ENCODE measurements at regions not wholly inside any gene's neighbourhood (a gene's known extent, or its start where the extent isn't known, plus 50 kb on each side); places are given as distances from the start of the nearest gene placed in this dataset.
"Not testable (repeated sequence)": the region's sequence is repeated elsewhere in the genome, so short reads cannot be mapped to it uniquely, and the experiment has no call there.

DNA sequence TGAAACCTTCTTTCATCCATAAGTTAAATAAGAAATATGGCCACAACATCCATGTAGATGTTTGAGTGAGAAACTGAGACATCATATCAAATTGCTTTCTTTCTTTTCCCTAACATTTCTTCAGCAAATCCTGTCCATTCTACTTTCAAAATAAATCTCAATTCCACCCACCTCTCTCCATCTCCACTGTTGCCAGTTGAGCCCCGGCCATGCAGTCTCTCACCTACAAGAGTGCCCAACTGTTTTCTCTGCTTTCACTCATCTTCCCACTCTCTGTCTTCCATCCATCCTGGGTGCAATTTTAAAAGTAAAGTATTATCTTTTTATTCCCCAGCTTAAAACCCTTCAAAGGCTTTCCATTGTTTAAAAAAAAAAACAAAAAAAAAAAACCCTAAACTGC is 260.4 kb downstream of the DEPDC1B start:
- DNase-seq = no peak

DNA sequence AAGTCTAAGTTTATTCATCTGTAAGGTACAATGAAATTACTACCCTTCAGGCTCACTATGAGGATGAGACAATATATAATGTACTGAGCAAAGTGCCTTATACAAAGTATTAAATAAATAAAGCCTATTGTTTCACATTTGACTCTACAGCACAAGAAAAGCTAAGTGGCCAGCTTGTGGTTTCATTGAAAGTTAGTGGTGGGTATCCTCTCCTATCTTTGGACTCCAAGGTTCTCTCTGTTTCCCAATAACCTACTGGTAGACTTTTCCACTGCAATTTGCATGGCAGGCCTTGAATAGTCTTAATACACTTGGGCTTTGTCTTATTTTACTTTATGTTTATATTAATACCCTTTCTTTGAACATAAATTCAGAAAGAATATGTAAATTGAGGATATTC is 262.7 kb downstream of the DEPDC1B start:
- DNase-seq = no peak

DNA sequence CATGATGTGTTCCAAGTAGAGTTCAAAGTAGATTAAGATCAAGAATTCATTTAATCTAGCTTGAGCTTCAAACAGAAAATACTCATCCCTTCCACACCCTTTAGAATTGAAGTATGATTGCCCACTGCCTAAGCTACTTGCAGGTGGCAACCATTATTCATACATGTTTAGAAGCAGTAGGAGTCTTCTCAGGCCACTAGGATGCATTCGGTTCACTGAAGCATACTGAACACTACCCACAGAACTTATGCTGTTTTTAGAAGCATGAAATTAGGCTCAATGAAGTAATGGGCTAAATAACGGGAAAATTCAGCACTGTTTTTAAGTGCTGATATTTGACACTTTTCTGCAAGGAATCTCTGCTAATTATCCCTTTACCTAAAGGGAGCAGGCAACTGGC is 263.4 kb downstream of the DEPDC1B start:
- no peak for DNase-seq

DNA sequence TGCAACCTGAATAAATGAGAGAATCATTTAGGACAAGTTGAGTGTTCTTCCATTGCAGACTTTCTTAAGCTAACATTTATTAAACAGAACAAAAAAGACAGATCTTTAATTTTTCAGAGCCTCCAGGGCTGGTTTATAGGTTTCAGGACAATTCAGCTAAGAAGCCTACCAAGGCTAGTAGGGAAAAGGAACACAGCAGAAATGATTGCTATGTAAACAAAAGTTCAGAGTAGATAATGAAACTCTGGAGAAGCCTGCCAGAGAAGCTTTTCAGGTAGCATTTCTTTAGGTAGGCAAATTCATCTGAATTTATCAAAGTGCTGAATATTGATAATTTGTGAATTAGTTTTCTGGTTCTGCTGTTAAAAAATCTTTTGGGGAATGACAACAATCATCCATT is 264.2 kb downstream of the DEPDC1B start:
- DNase-seq = no peak

DNA sequence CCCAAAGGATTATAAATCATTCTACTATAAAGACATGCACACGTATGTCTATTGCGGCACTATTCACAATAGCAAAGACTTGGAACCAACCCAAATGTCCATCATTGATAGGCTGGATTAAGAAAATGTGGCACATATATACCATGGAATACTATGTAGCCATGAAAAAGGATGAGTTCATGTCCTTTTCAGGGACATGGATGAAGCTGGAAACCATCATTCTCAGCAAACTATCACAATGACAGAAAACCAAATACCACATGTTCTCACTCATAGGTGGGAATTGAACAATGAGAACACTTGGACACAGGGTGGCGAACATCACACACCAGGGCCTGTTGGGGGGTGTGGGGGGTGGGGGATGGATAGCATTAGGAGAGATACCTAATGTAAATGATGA is 273.8 kb downstream of the DEPDC1B start:
- not testable (repeated sequence) for DNase-seq

DNA sequence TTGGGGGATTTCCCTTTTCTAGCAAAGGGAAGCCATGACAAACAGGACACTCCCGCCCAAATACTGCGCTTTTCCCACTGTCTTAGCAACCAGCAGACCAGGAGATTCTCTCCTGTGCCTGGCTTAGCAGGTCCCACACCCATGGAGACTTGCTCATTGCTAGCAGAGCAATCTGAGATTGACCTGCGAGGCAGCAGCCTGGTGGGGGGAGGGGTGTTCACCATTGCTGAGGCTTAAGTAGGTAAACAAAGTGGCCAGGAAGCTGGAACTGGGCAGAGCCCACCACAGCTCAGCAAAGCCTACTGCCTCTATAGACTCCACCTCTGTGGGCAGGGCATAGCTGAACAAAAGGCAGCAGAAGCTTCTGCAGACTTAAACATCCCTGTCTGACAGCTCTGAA is 279.2 kb downstream of the DEPDC1B start:
- DNase-seq = not testable (repeated sequence)

DNA sequence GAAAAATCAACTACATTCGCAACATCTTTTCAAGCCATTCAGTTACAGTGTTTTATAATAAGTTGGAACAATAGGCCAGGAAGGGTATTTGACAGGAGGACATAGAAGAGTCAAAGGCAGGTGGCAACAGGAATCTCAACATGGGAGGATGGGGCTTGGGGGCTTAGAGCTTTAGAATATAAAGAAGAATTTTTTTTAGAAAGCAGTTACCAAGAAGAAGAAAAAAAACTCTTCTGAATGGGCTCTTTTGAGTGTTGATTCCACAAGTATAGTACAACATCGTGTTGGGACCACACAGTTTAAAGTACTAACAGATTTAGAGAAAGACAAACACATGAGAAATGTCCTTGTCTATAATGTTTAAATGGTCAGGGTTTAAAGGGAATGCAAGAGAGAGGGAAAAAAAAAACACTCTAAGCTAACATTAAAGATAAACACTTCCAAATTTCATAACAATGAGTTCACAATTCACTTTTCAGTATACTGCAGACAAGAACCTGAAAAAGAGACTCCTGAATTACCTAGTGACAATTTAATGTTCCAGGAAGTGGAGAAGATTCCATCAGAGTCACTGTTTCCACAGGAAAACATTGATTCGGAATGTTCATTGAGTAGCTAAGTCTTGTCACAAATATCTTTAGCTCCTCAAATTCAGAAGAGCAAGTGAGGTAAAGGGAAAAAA is 282.3 kb downstream of the DEPDC1B start:
- no peak for DNase-seq

DNA sequence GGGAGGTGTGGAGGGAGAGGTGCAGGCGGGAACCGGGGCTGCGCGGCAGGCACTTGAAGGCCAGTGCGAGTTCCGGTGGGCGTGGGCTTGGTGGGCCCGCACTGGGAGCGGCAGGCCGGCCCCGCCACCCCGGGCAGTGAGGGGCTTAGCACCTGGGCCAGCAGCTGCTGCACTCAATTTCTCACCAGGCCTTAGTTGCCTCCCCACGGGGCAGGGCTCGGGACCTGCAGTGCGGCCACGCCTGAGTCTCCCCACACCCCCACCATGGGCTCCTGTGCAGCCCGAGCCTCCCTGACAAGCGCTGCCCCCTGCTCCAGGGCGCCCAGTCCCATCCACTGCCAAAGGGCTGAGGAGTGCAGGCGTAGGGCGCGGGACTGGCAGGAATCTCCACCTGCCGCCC is 284.5 kb downstream of the DEPDC1B start:
- DNase-seq = no peak

DNA sequence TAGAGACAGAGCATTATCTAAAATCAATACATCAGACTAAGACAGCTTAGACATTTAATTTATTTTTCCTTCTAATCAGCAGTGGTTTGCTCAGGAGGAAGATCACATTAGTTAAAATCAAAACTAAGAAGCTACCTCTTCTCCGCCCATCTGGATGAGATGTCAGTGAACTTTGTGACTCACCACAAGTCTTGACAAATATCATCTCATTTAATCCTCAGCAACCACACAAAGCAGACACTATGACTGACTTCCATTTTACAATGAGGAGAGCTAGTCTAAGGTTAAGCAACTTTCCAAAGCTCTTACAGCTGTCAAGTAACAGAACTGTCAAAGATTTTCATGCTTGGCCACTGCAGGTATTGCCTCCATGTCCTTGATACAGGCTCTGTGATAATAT is 289.5 kb downstream of the DEPDC1B start:
- DNase-seq = no peak

DNA sequence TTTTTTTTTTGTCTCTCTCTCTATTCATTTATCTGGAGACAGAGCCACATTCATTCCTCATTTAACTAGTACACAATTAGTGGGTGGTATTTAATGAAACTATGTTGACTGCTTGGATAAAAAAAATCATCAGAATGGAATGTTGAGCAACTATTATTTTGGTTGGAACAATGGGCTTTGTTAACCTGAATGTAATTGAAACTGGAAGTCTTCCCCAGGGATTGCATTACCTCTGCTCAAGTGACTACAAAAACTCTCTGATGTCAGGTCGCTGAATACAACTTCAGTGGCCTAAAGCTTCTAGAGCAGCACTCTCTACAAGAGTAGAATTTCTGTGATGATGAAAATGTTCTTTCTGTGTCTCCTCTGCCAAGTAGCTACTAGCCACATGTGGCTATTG is 295.8 kb downstream of the DEPDC1B start:
- no peak for DNase-seq

DNA sequence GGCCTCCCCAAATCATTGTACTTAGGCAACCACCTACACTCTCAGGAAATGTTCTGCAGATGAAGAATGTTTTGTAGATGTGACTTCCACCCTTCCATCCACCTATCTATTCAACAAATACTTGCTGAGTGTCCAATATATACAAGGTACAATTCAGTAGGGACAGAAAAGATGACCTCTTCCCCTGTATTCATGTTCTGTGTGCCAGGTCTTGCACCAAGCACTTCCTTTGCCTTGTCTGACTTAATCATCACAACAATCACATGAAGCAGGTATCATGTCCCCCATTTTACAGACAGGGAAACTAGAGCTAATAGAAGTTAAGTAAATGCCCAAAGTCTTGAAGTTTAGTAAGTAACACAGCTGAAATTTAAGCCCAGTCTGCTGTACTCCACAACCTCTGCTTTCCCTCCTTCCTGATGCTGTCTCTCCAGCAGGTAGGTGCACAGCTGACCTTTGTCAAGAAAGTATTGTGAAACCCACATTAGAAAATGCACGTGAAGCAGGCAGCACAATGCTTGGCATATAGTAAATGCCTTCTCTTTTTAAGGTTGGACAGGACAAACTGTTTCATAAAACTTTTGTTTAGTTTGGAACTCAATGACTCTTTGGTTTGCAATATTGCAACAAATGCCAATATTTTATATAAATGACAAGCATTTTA is 296.5 kb downstream of the DEPDC1B start:
- no peak for DNase-seq

DNA sequence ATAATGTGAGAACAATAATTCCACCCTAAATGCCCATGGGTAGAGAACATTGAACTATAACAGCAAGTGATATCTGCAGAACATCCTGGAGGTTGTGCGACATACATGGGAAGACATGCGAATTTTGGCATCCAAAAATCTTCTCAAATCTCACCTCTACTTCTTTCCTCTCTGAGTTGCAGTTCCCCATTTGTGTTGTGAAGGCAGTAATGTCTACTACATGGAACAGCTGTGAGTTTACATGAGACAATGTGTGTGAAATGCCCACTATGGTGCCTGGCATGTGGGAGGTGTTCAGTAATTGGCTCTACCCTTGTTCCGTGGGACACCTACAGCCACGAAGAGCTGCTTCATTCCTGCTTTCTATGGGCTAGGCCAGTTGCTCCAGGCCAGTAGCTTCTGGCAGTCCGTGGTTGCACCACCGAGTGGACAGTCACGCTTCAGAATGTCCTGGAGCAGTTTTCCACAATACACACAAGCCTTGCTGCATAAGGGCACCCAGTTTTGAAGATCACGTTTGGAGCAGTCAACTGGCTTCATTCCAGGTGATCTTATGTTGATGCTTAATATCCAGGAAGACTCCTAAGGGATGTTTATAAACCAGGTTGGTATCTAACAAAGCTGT is 297.7 kb downstream of the DEPDC1B start:
- DNase-seq = no peak

DNA sequence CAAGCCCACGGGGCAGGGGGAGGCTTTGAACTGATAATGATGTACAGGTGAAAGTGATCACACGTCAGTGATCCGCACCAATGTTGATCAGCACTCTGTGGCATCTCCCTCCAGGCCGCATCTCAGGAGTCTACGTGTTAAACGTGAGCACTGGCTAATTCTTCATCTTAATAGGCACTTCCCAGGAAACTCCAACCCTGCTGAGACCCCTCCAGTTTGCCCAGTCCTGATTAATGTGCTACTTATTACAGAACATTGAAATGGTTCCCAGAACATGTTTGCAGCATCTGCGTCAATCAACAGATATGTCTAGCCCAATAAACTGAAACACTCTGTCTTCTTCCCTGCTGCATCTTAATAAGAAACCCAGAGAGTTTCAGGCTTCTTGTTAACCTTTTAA is 298.4 kb downstream of the DEPDC1B start:
- no peak for DNase-seq

DNA sequence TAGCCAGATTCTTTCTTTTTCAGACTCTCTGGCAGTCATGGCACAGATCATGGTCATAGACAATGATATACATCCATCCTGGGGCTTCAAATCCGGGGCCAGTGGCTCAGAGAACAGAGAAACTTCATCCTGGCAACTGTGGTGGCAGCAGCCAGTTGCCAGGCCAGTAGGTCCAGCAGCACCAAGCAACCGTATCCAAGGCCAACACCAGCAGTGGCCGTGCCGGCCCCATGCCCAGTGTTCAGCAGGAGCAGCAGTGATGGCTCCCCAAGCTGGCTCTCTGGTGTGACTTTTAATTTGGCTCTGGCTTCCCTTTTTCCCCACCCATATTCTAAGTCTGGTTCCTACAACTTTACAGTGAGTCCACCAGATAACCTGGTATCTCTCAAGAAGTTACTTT is 300.5 kb downstream of the DEPDC1B start:
- no peak for DNase-seq

DNA sequence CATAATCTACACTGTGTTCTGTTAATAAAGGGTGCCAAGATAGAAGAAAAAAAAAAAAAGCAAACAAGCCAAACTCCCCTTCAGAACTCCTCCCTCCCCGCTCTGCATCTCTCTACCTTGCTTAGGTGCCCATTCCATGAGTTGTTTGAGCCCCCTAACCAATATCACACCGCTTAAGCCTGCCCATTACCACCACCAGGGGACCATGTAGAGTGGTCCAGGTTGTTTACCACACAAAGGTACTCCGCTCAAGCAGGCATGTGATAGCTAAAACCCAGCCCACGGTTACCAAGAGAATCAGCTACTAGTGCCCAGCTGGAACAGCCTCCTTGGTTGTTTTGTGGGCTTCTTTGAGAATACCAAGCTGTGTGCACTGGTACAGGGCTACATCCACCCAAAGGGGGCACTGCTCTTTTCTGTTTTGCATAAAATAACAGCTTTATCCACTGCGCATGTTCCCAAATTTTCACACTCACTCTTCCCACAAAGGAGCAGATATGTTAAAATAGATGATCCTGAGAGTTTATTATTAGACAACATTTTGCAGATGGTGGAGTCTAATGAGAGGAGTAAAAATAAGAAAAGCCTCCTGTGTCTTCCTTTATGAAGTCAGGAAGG is 304.1 kb downstream of the DEPDC1B start:
- DNase-seq = no peak

DNA sequence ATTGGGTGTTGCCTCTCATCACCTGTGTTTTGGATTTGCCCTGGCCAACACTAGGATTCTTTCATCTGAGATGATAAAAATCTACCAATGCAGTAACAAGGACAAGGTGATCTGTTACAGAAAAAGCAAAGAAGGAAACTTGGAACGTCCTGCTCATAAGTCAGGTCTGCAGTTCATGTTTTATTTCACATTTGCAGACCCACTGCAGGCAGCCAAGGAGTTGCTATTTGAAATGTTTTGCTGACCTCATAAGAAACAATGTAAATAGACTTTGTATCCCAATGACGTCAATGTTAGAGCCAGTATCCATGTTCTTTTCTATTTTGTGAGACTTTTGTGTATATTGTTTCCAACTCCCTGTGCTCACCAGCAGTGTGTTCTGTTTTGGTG is 312.9 kb downstream of the DEPDC1B start:
- DNase-seq = no peak

DNA sequence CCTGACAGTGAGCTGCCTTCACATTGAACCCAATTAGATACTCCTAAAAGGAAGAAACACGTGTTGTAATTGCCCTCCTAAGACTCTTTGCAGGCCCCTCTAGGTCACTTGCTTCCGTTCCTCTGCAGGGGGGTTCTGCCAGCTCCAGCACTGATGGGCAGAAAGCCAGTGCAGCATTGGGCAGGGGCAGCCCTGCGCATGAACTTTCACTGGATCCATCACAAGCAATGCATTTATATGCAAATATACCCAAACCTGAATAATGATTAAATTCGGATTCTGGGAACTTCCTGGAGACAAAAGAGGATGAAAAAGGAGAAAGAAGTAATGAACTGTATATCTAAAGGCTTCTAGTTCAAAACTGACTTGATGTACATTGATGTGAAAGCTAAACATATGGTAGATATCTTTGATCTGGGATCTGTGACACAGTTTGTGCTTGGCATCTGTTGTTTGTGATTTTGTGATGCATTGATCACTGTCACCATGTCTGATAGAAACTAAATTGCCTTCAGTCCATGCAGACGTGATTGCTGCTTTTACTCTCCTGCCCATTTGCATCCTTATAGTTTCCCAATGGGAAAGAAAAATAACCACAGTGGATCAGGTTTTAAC is 313.4 kb downstream of the DEPDC1B start:
- DNase-seq = peak; percentile 46

DNA sequence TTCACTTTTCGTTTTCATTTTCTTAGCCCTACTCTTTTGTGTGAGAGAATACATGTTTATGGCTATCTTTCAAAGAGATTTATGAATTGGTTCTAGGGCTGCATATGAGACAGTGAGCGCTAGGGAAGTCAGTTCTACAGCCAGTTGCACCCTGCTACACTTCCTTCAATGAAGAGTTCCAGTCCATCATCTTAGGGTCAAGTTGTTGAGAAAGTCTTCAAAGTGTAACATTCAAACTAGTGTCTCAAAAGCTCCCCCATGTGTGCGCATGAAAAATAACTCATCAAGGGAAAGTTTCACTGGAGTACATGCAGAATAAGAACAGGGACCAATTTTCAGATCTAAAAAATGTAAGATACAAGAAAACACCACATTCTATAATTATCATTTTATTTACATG is 317.2 kb downstream of the DEPDC1B start:
- DNase-seq = peak; percentile 16

DNA sequence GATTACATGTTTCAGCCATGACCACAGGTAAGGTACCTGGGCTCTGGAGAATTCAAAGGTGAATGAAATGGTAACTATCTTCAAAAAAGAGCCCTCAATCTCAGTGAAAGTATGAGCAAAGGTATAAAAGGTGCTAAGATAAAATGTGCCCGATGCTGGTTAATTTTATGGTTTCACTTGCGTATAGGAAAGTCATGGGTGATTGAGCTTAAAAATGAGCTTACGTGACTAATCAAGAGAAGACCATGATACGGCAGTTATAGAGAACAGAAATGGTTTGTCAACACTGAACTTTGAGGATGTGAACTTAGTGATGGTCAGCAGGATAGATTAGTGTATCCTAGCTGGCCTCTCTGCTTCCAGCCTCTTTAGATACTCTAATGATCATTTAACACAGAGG is 320.1 kb downstream of the DEPDC1B start:
- no peak for DNase-seq

DNA sequence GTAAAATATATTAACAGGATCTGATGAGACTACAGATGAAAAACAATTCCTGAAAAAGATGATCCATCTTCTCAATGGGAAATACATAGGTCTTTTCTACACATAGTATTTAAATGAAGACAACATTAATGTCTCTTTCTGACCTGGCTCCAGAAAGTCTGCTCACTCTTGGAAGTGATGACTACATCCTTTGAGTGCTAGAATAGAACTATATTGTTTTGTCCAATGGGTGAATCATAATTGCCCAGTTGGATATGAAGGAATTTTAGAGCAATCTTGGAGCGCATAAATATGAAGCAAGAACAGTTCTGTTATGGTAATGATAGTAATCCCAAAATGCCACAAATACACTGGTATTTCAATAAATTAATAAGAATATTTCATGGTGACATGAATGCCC is 322.1 kb downstream of the DEPDC1B start:
- DNase-seq = no peak

DNA sequence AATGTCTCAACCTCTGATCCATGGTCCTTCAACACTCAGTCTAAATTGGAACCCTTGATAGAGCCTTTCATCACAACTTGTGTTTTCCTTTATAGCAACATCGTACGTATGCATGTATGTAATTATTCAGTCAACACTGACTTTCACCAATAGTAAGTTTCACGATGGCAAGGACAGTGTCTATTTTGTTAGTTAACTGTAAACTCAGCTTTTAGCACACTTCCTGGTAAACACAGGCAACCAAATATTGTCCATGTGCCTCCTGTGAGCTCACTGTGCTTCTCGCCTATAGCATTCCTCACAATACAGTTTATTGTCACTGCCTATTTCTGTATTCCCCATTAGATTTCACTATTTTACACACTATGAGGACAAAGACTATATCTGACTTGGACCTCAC is 323.1 kb downstream of the DEPDC1B start:
- DNase-seq = no peak

DNA sequence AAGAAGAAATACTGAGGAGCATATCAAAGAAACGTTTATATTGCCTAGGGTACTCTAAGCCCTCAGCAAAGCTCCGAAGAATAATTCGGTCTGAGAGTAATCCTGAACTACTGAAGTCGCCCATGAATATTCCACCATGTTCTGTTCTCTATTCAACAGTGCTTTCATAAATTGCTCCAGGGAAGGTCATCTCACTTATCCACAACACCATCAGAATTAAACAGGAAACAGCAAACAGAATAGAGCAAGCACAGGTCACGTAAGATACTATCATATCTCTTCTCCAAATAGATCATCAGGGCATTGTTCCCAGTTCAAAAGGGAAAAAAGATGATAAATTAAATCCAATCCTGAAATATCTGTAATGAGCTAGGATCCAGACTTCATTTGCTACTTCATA is 325.6 kb downstream of the DEPDC1B start:
- no peak for DNase-seq

DNA sequence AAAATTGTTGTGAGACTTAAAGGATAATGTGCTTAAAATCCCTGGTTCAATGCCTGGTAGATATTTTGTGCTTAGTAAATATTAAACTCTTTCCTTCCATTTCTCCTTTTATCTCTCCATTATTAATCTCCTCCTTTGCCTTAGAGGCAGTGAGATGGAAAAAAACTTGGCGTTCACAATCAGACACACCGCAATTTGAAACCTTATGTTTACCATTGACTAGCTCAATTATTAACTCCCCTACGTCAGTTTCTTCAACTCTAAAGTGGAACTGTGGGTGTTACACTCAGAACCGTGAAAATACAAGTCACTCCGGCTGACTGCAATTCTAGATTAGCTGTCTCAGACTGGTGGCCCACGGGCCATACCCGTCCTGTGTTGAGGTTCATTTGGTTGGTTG is 327.2 kb downstream of the DEPDC1B start:
- DNase-seq = no peak

DNA sequence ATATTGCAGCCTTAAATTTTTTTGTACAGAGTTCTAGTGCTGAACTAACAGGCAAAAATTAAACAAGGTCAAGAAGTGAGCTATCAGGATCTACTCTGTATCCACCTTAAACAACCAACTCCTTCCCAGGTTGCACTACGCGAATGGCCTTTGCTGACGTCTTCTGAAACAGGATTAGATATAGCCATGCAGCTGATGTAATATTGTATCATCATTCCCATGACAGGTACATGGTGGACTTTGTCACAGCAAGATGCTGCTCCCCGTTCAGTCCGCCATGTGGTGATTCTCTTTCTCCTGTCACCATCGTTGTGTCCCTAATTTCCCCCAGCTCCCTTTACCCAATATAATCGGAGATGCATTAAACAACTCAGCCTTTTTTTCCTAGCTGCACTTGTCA is 328.9 kb downstream of the DEPDC1B start:
- no peak for DNase-seq

Measured in NCI-H1694 treated with DMSO at 0.1 percent for 48 hours (cell line).